Hepatic stellate cell (primary cell): ENCODE measurements at regions not wholly inside any gene's neighbourhood (a gene's known extent, or its start where the extent isn't known, plus 50 kb on each side); places are given as distances from the start of the nearest gene placed in this dataset.

Source experiments
- DNase-seq: peaks from one replicate; pipeline ENCODE4 v3.0.0; 2011; ENCODE audit warnings: low spot score

DNA sequence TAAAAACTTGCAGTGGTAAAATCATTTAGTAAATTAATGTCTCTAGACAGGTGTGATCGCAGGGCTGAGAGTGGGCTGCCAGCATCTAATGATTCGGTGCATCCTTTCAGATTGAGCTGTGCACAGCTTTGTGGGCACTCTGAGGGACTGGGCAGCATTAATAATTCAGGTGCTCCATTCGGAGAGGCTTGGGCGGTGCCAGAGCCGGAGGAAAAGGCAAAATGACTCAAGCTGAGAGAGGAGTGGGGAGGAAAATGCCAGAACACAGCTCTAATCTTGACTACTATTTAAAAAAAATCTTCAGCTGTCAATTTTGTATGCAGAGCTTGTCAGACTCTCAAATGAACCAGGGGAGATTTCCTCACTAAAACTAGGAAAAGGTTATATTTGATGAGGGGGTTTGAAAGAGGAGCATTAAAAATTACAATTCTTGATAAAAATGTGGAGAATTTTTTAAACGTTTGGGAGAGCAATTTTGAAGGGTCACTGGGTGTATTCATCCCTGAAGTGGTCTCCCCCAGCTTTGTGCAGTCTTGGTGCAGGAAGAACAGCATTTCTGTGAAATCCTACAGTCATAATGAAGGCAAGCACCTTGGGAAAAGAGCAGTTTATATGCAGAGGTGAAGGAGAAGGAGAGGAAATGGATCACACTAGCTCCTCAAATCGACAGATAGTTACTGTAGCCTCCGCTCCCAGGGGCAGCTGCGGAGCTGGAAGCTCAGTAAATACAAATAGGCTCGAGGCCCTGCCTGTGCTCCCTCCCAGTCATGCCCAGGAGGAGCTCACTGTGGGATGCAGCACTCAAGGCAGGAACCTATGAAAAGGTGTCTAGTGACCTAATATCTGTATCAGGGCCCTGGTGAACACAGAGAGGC lies 535.4 kb upstream of the RAB6C start:
- DNase-seq: no peak

- no peak for DNase-seq
Observed at GRCh38 chr2:129444751-129445150, 534.7 kb upstream of the RAB6C start.

- no peak for DNase-seq
Observed at GRCh38 chr2:129456691-129457090, 522.8 kb upstream of the RAB6C start.

DNA sequence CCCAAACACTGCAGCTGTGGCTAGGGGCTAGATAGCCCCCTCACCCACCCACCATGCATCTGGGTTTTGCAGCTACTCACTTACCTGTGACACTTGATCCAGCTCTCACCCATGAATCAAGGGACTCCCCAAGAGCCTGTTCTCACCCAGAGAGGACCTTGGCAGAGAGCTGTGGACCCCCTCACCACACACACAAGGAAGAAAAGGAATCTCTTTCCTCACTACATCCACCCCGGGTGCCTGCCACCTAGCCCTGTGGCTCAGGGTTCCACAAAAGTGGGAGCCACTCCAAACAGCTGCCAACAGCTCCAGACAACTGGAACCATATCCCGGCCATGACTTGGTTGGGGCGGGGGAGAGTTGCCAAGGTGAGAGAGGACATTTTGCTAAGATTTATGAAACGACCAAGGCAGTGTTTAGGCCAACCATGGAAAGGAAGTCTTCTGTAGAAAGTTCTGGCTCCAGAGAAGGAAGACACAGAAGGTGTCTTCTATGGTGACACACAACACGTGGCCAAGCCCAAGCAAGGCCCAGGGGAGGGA lies 522.1 kb upstream of the RAB6C start:
- DNase-seq: no peak

GRCh38 chr2:129458006-129458405 lies 521.5 kb upstream of the RAB6C start:
- DNase-seq: no peak

GRCh38 chr2:129458436-129458835 lies 521.0 kb upstream of the RAB6C start:
- DNase-seq: no peak

GRCh38 chr2:129459200-129459876 lies 520.1 kb upstream of the RAB6C start:
- DNase-seq: no peak

- no peak for DNase-seq
Observed at GRCh38 chr2:129459881-129460280, 519.6 kb upstream of the RAB6C start.

- DNase-seq: no peak
Observed at GRCh38 chr2:129460299-129461198, 518.9 kb upstream of the RAB6C start.

DNA sequence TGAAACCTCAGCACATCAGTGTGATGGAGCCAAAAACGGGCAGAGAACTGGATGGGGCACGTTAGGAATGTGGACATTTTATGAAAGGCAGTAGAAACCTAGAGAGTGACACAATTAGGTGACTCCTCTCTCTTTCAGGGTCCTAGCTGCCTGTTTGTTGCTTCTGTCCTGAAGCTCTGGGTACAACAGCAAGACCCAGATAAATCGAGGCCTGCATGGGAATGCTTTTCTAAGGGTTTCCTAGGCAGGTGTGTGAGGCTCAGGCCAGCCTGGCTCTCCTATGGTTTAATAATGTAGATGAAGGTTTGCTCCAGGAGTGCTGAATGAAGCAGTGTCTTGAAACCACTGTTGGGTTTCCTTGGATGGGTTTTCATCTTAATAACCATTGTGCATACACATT lies 517.1 kb upstream of the RAB6C start:
- no peak for DNase-seq

- no peak for DNase-seq
Observed at GRCh38 chr2:129462967-129463366, 516.5 kb upstream of the RAB6C start.

DNA sequence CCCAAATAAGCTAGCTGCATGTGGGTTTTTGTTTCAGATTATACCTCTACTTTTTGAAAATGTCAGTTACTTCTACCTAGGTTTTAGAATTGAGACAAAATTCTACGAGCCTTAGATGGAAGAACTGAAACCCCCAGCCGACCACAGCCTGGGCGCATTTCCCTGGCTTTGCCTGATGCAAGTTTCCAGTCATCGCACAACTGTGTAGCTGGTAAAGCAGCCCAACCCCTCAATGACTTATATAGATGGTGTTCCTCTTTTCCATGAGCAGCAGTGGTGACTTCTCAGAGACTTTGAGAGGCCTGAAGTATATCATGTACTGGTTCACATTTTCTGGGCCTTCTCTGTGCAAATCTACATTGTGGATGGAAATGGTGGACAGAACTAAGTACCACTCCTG lies 515.4 kb upstream of the RAB6C start:
- no peak for DNase-seq

DNA sequence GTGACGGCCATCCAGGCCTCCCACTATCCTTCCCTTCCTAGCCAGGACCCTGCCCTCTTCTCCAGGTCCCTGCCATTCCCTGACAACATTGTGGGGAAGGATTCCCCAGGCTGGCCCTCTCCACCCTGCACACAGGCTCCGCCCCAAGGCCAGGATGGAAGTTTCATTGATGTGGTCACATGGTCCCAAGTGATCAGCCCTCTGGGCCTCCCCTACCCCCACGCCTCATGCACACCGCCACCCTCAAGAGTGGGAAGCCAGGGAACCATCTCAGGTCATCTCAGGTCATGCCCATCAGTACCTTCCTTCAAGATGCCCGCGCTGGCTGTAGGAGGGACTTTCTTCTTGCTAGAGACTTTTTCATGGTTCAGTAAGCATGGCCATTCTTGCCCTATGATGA lies 514.8 kb upstream of the RAB6C start:
- DNase-seq: no peak

GRCh38 chr2:129465045-129465444 lies 514.4 kb upstream of the RAB6C start:
- DNase-seq: no peak

DNA sequence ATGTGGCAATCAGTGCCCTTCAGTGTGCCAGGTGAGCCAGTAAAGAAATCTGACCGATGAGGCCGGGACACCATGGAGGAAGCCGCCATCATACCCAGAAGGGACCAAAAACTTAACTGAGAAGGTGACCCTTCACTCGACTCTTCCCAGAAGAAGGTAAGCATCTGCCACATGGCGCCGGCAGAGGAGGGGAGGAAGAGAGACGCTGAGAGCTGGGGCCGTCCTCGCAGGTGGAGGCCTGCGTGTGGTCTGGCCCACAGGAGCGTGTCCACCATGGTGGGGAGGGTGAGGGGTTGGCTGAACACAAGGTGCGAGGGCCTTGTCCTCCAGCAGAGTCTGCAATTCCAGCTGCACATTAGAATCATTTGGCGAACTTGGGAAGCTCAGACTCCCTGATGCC lies 513.1 kb upstream of the RAB6C start:
- no peak for DNase-seq

GRCh38 chr2:129467012-129467779 lies 512.3 kb upstream of the RAB6C start:
- no peak for DNase-seq

DNA sequence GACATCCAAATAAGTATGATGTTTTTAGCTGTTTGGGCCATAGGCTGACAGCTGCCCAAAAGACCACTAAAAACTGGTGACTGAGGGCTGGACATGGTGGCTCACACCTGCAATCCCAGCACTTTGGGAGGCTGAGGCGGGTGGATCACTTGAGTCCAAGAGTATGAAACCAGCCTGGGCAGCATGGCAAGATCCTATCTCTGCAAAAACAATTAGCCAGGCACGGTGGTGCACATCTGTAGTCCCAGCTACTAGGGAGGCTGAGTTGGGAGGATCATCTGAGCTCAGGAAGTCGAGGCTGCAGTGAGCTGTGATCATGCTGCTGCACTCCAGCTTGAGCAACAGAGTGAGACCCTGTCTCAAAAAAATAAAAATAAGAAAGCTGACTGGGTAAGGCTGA lies 511.5 kb upstream of the RAB6C start:
- no peak for DNase-seq

- no peak for DNase-seq
Observed at GRCh38 chr2:129468879-129469278, 510.6 kb upstream of the RAB6C start.

- DNase-seq: no peak
Observed at GRCh38 chr2:129469389-129469788, 510.1 kb upstream of the RAB6C start.

GRCh38 chr2:129469871-129470270 lies 509.6 kb upstream of the RAB6C start:
- no peak for DNase-seq

- no peak for DNase-seq
Observed at GRCh38 chr2:129478902-129479517, 500.5 kb upstream of the RAB6C start.
